Skeletal muscle tissue (tissue), 3 donors: ENCODE measurements at regions not wholly inside any gene's neighbourhood (a gene's known extent, or its start where the extent isn't known, plus 50 kb on each side); places are given as distances from the start of the nearest gene placed in this dataset.

ENCODE experiments used
- H3K27ac ChIP-seq: one replicate; pipeline ENCODE4 v1.7.0; 2013; ENCODE audit warnings: mild to moderate bottlenecking, low read depth, low read length, inconsistent platforms
- H3K27me3 ChIP-seq, 3 donors: one replicate each; pipeline ENCODE4 v1.7.0; 2013; ENCODE audit warnings: low read length in 3 of 3; ENCODE audit not compliant: control insufficient read depth in 3 of 3, insufficient read depth in 3 of 3
- H3K36me3 ChIP-seq, 3 donors: one replicate each; pipeline ENCODE4 v1.7.0; 2013; ENCODE audit warnings: low read length in 3 of 3; ENCODE audit not compliant: control insufficient read depth in 3 of 3, insufficient read depth in 3 of 3
- H3K4me1 ChIP-seq, 3 donors: one replicate each; pipeline ENCODE4 v1.7.0; 2013; ENCODE audit warnings: low read length in 3 of 3, mild to moderate bottlenecking in 3 of 3; ENCODE audit not compliant: control insufficient read depth in 3 of 3, insufficient read depth in 3 of 3
- H3K4me3 ChIP-seq, 3 donors: one replicate each; pipeline ENCODE4 v1.7.0; 2013; ENCODE audit warnings: low read length in 3 of 3
- H3K9ac ChIP-seq, 3 donors: one replicate each; pipeline ENCODE4 v1.7.0; 2013; ENCODE audit warnings: low read length in 3 of 3, mild to moderate bottlenecking in 3 of 3, moderate library complexity in 2 of 3, low read depth in 1 of 3
- H3K9me3 ChIP-seq, 3 donors: one replicate each; pipeline ENCODE4 v1.7.0; 2013; ENCODE audit warnings: low read length in 3 of 3; ENCODE audit not compliant: control insufficient read depth in 3 of 3
- donor health status: Osteomylitis.

DNA sequence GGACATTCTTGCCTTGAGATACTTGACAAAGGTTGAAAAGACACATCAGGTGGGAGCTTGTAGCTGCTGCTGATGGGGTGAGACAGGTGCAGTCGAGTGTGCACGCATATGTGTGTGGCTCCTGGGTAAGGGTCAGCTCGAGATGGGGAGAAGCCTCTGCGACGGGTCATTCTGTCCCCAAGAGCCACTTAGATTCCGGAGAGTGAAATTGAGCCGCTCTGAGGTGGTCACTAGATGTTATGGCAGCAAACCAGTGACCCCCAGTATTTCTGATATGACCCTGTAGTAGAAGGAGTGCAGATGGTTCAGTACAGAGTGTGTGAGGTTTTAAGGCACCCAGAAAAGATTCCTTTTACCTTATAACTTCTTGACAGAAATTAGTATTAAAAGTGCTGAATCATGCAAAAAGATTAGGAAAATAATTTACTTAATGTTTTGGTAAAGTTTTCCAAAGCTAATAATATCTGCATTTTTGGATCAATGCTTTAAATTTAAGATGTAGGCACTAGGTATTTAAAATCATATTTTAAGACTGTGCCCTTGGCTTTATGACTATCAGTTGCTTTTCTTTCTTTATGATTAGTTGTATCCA, 241.9 kb upstream of the TOPAZ1 start:
- Histone ChIP-seq H3K27me3 (peaks cover 64 to 68% (median 65%) of the 10 kb centered on the region in 3 donors), H3K4me1 (peaks cover 35 to 43% (median 36%) of the 10 kb centered on the region in 3 donors), H3K4me3 (peak overlapping the region in 1 of 3 donors; percentile 64), H3K27ac (no peak overlapping the region), H3K9ac (no peak overlapping the region), H3K9me3 (no peaks in the 10 kb centered on the region), H3K36me3 (no peaks in the 10 kb centered on the region)

DNA sequence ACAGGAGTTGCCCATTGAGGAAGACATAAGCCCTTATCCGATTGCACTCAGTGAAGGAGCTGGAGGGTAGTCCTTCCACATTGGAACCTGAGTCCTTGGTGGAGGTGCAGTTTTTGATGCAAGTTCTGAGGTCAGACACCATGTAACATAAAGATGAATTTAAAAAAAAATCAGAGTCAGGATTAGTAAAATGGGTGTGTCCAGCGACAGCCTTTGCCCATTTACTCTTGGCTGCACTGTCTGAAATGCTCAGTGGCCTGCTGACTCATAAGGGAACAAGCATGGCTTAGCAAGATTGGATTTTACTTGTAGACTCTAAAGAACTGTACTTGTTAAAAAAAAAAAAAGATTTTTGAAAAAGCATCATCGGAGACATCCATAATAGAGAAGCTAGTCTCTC, 241.1 kb upstream of the TOPAZ1 start:
- Histone ChIP-seq H3K9me3 (no peaks in the 10 kb centered on the region), H3K4me3 (no peak overlapping the region), H3K27me3 (peaks cover 57 to 64% (median 58%) of the 10 kb centered on the region in 3 donors), H3K27ac (no peak overlapping the region), H3K9ac (no peak overlapping the region), H3K36me3 (no peaks in the 10 kb centered on the region), H3K4me1 (peaks cover 30 to 36% (median 35%) of the 10 kb centered on the region in 3 donors)

DNA sequence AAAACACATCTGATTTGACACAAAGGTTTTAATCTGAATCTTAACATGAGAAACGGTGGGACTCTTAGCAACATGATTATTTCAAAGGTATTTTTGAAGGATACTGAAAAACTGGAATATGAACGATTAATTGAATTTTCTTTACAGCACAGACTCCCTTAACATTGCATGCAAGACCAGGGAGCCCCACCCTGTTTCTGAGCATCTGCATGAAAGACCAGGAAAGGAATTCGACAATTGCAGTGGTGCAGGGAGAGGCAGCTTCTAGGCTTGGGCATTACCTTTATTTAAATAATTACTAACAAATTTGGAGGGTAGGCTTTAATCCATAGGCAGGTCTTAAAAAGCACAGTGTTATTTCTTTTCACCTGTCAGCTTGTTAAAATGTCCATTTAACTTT, 240.6 kb upstream of the TOPAZ1 start:
- H3K9ac ChIP-seq = no peak overlapping the region
- no peaks in the 10 kb centered on the region for H3K9me3 ChIP-seq
- peaks cover 26 to 33% (median 32%) of the 10 kb centered on the region in 3 donors for H3K4me1 ChIP-seq
- no peak overlapping the region for H3K4me3 ChIP-seq
- H3K36me3 ChIP-seq = no peaks in the 10 kb centered on the region
- no peak overlapping the region for H3K27ac ChIP-seq
- H3K27me3 ChIP-seq = peaks cover 52 to 59% (median 53%) of the 10 kb centered on the region in 3 donors

DNA sequence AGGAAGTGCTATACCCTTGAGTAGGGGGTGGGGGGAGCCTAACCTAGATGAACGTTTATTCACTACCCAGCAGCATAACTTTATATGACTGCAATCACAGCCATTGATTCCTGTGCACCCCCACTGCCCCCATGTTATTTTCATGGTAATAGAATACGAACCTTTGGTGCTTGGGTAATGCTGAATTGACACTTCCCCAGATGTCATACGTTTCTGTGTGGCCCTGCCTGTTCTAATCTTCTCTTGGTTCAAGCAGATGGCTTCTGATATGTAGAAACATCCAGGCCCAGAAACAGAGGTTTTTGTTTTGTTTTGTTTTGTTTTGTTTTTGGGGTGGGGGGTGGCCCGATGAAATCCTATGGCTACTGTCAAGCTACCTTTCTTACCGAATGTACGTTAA, 237.9 kb upstream of the TOPAZ1 start:
- Histone ChIP-seq H3K4me3 (no peak overlapping the region), H3K4me1 (peaks cover 5 to 9% (median 8%) of the 10 kb centered on the region in 3 donors), H3K27me3 (peaks cover 27 to 34% (median 27%) of the 10 kb centered on the region in 3 donors), H3K36me3 (no peaks in the 10 kb centered on the region), H3K9ac (no peak overlapping the region), H3K9me3 (no peaks in the 10 kb centered on the region), H3K27ac (no peak overlapping the region)

DNA sequence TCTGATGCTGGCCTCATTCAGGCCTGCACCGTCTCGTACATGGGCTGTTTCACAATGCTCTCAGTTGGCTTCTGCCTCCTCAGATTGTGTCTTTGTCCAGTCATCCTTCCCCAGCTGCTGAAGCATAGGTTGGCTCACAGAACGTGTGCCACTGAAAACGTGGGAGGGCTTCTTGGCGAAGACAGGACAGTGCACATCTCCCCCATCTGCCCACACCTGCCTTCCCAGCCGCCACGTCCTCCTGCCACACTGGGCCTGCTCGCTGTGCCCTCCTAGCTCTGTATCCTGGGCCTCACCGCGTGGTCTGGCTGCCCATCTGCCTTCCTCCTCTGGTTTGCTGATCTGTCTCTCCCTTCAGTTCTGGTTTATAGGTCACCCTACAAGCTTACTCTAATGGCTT, 230.0 kb upstream of the TOPAZ1 start:
- no peaks in the 10 kb centered on the region for H3K4me1 ChIP-seq
- no peak overlapping the region for H3K4me3 ChIP-seq
- no peak overlapping the region for H3K9ac ChIP-seq
- no peak overlapping the region for H3K27ac ChIP-seq
- no peaks in the 10 kb centered on the region for H3K9me3 ChIP-seq
- peaks cover 0 to 17% (median 15%) of the 10 kb centered on the region in 3 donors for H3K27me3 ChIP-seq
- H3K36me3 ChIP-seq = no peaks in the 10 kb centered on the region

DNA sequence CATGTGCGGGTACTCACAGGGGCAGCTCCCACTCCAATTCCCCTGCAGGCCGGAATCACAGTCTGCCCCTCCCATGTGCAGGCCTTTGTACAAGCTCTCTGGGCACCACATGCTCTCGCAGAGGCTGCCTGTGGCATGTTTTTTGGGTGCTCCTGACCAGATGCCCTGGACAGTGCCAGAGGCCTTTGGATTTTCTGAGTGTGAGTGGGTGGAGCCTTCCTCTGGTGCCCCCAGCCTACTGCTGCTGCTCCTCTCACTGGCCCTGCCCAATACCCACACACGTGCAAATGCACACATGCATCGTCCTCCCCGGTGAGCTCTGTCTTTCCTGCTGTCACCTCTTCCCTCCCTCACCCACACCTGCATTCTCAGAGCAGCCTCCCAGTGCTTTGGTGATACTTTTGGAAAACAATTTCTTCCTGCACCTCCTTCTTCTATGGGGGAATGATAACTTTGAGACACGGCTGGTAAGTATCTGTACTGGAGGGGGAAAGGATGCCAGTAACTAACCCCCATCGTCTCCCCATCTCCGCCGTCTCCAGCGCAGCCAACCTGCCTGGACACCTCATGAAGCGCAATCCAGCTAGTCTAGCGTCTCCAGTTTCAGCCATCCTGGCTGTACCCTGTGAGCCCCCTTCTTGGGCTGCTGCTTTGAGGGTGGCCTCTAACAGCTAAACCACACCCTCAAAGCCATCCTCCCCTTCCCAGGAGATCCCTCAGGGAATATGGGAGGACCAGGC, 229.4 kb upstream of the TOPAZ1 start:
- peaks cover 0 to 21% (median 16%) of the 10 kb centered on the region in 3 donors for H3K27me3 ChIP-seq
- no peaks in the 10 kb centered on the region for H3K9me3 ChIP-seq
- H3K36me3 ChIP-seq = no peaks in the 10 kb centered on the region
- no peak overlapping the region for H3K27ac ChIP-seq
- H3K4me3 ChIP-seq = no peak overlapping the region
- H3K4me1 ChIP-seq = no peaks in the 10 kb centered on the region
- no peak overlapping the region for H3K9ac ChIP-seq

DNA sequence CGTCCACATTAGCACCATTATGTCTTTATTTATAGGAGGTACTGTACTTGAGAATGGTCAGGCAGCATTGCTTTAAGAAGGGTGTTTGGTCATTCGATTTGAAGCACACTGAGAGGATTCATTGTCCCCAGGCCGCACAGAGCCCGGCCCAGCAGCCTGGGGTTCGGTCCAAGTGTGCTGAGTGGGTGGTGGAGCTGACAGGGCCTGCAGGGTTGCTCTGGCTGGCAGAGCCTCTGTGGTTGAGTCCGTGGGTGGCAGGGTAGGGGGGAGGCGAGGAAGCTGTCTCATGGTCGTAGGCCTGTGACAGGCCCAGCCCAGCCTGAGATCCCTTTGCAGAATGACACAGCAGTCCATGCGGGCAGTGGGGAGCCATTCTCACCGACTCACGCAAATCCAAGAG, 227.7 kb upstream of the TOPAZ1 start:
- H3K27me3 ChIP-seq = peaks cover 0 to 27% (median 17%) of the 10 kb centered on the region in 3 donors
- H3K36me3 ChIP-seq = no peaks in the 10 kb centered on the region
- H3K4me3 ChIP-seq = no peak overlapping the region
- no peak overlapping the region for H3K9ac ChIP-seq
- no peak overlapping the region for H3K27ac ChIP-seq
- no peaks in the 10 kb centered on the region for H3K4me1 ChIP-seq
- H3K9me3 ChIP-seq = no peaks in the 10 kb centered on the region

DNA sequence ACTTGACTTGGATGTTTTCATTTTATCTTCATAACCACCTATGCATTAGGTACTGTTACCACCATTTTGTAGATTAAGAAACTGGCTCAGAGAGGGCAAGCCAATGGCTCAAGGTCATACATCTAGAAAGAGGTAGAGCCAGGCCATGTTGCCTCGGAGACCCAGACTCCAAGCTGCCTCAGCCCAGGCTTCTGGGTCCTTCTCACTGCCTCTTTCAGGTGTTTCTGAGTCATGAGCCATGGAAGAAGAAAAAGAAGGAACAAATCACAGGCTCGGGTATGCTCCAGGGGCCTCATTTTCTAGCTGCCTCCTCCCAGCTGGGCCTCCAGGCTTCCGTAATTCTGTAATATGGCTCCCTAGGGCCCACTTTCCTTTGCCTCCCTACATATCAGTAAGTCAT, 226.5 kb upstream of the TOPAZ1 start:
- Histone ChIP-seq H3K9ac (no peak overlapping the region), H3K27me3 (peaks cover 2 to 25% (median 23%) of the 10 kb centered on the region in 3 donors), H3K9me3 (no peaks in the 10 kb centered on the region)

DNA sequence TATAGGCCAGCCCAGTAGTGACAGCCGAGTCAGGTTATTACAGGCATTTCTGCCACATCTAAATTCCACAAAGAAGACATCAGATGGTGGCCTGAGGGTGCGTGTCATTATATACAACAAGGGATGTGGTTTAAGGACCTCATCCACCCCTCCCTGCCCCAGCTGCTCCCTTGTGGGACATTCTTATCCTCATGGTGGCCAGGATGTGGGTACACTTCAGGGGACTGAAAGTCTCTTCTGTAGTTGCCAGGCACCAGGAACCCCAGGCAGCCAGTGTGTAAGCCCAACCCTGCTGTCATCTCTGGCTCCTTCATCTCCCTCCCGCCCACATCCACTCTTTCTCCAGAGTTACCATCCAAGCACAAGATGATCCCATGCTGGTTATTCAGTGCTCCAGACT, 224.9 kb upstream of the TOPAZ1 start:
- no peak overlapping the region for H3K4me3 ChIP-seq
- H3K27ac ChIP-seq = no peak overlapping the region
- H3K27me3 ChIP-seq = peaks cover 12 to 27% (median 26%) of the 10 kb centered on the region in 3 donors
- peaks cover 0 to 2% (median under 1%) of the 10 kb centered on the region in 3 donors for H3K4me1 ChIP-seq
- H3K36me3 ChIP-seq = no peaks in the 10 kb centered on the region
- H3K9ac ChIP-seq = no peak overlapping the region
- no peaks in the 10 kb centered on the region for H3K9me3 ChIP-seq

More for the DNA sequence above, 226.5 kb upstream of the TOPAZ1 start:
- Histone ChIP-seq H3K27ac (no peak overlapping the region), H3K4me3 (no peak overlapping the region), H3K36me3 (no peaks in the 10 kb centered on the region), H3K4me1 (no peaks in the 10 kb centered on the region)

DNA sequence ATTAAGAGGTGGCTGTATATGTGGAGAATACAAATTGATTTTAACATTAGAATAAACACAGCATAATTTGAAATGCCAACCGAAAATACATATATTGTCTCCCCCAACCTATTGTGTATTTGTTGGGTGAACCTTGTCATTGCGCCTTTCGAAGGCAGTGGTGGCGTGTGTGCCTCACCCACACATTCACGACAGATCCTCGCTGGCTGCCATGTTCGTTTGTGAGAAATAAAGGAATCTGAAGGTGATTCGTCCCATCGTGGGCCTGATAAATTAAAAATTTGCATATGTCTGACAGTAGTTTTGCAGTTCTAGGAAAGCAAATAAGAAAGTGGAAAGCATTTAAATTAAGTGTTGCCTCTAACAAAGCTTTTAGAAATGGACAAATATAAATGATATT, 222.8 kb upstream of the TOPAZ1 start:
- Histone ChIP-seq H3K27ac (no peak overlapping the region), H3K27me3 (peaks cover 24 to 45% (median 33%) of the 10 kb centered on the region in 3 donors), H3K4me1 (peaks cover 4 to 8% (median 7%) of the 10 kb centered on the region in 3 donors), H3K36me3 (no peaks in the 10 kb centered on the region), H3K9ac (no peak overlapping the region), H3K9me3 (no peaks in the 10 kb centered on the region), H3K4me3 (no peak overlapping the region)
